Brain microvascular endothelial cell (primary cell): ENCODE measurements at regions not wholly inside any gene's neighbourhood (a gene's known extent, or its start where the extent isn't known, plus 50 kb on each side); places are given as distances from the start of the nearest gene placed in this dataset.

Experiments used
- DNase-seq: peaks from one replicate; pipeline ENCODE4 v3.0.0-alpha.2; 2020
- H3K27ac ChIP-seq: fragments of 250-450 bp; sonication (Bioruptor Pico); 2 replicates; pipeline ENCODE4 v1.5.1; 2020; ENCODE audit warnings: mild to moderate bottlenecking, moderate library complexity
- H3K27me3 ChIP-seq: fragments of 250-450 bp; sonication (Bioruptor Pico); replicated peaks from 2 replicates; pipeline ENCODE4 v1.5.1; 2020; ENCODE audit warnings: mild to moderate bottlenecking
- H3K36me3 ChIP-seq: fragments of 250-450 bp; sonication (Bioruptor Pico); replicated peaks from 2 replicates; pipeline ENCODE4 v1.5.1; 2020; ENCODE audit warnings: mild to moderate bottlenecking
- H3K4me3 ChIP-seq: 2 replicates; pipeline ENCODE4 v1.5.1; 2011; ENCODE audit warnings: low read depth, mild to moderate bottlenecking, control low read depth, low read length, moderate library complexity
- CTCF ChIP-seq: IDR thresholded peaks from 2 replicates; pipeline ENCODE4 v1.5.1; 2011; ENCODE audit warnings: low read depth, mild to moderate bottlenecking, moderate library complexity, low read length, control low read depth, inconsistent platforms; ENCODE audit errors: missing control alignments
- in situ Hi-C: cut with HindIII; loops from 2 replicates; pipeline ENCODE4 v1.10.0; 2017; ENCODE audit warnings: low sequenced_read_pairs, low pct_ligation_motif_present

GRCh38 chr6:98027898-98028297 lies 744.9 kb upstream of the MMS22L start:
- no peak for DNase-seq
- Histone ChIP-seq H3K27ac (no peak overlapping the region), H3K36me3 (no peaks in the 10 kb centered on the region), H3K4me3 (no peak overlapping the region), H3K27me3 (no peaks in the 10 kb centered on the region)
- TF ChIP-seq CTCF, result no peak
- in situ Hi-C loops, result no loop called here

GRCh38 chr6:98033617-98034016 lies 750.6 kb upstream of the MMS22L start:
- Histone ChIP-seq H3K27ac (no peak overlapping the region), H3K27me3 (no peaks in the 10 kb centered on the region), H3K4me3 (no peak overlapping the region), H3K36me3 (no peaks in the 10 kb centered on the region)
- in situ Hi-C loops, result no loop called here
- DNase-seq, result no peak
- TF ChIP-seq CTCF, result no peak

- H3K4me3 ChIP-seq, result no peak overlapping the region
- no peak overlapping the region for H3K27ac ChIP-seq
- DNase-seq, result no peak
- H3K27me3 ChIP-seq, result no peaks in the 10 kb centered on the region
- no peaks in the 10 kb centered on the region for H3K36me3 ChIP-seq
- in situ Hi-C loops, result no loop called here
- TF ChIP-seq CTCF, result no peak
These were observed 753.4 kb upstream of the MMS22L start for GRCh38 chr6:98036344-98036923.

GRCh38 chr6:98037571-98037970 lies 754.6 kb upstream of the MMS22L start:
- Histone ChIP-seq H3K27ac (no peak overlapping the region), H3K4me3 (no peak overlapping the region), H3K36me3 (no peaks in the 10 kb centered on the region), H3K27me3 (no peaks in the 10 kb centered on the region)
- no peak for DNase-seq
- peak; percentile 19 for TF ChIP-seq CTCF
- in situ Hi-C loops, result no loop called here

GRCh38 chr6:98039443-98039842 lies 756.4 kb upstream of the MMS22L start:
- Histone ChIP-seq H3K27me3 (no peaks in the 10 kb centered on the region), H3K4me3 (no peak overlapping the region), H3K36me3 (no peaks in the 10 kb centered on the region), H3K27ac (no peak overlapping the region)
- no peak for DNase-seq
- in situ Hi-C loops, result no loop called here
- TF ChIP-seq CTCF, result no peak

- no peak overlapping the region for H3K27ac ChIP-seq
- no peak overlapping the region for H3K4me3 ChIP-seq
- DNase-seq, result no peak
- H3K36me3 ChIP-seq, result no peaks in the 10 kb centered on the region
- TF ChIP-seq CTCF, result peak; percentile 57
- in situ Hi-C loops, result no loop called here
- no peaks in the 10 kb centered on the region for H3K27me3 ChIP-seq
These were observed 757.0 kb upstream of the MMS22L start for GRCh38 chr6:98039904-98040607.
